Smooth muscle cell (in vitro differentiated cells): ENCODE measurements at regions not wholly inside any gene's neighbourhood (a gene's known extent, or its start where the extent isn't known, plus 50 kb on each side); places are given as distances from the start of the nearest gene placed in this dataset.

Source experiments
- DNase-seq: peaks from one replicate; lab custom pipeline; 2025; ENCODE audit not compliant: unreplicated experiment; lab: John Stamatoyannopoulos, UW
- H2AFZ ChIP-seq: fragments of 200-600 bp; sonication (generic); 2 replicates; pipeline ENCODE4 v1.6.0; 2016; ENCODE audit warnings: antibody characterized with exemption, low read depth, mild to moderate bottlenecking
- H3F3A ChIP-seq: fragments of 200-600 bp; sonication (generic); 2 replicates; pipeline ENCODE4 v1.6.0; 2017; ENCODE audit warnings: antibody characterized with exemption, low read depth
- H3K27ac ChIP-seq: fragments of 200-600 bp; sonication (generic); 2 replicates; pipeline ENCODE4 v1.5.1; 2016; ENCODE audit warnings: low read depth, mild to moderate bottlenecking
- H3K27me3 ChIP-seq: fragments of 200-600 bp; sonication (generic); 2 replicates; pipeline ENCODE4 v1.6.1; 2016; ENCODE audit warnings: low read depth, mild to moderate bottlenecking
- H3K36me3 ChIP-seq: fragments of 200-600 bp; sonication (generic); 2 replicates; pipeline ENCODE4 v1.5.1; 2016; ENCODE audit warnings: low read depth
- H3K4me1 ChIP-seq: fragments of 200-600 bp; sonication (generic); 2 replicates; pipeline ENCODE4 v1.5.1; 2016; ENCODE audit warnings: low read depth
- H3K4me2 ChIP-seq: fragments of 200-600 bp; sonication (generic); 2 replicates; pipeline ENCODE4 v1.6.0; 2016; ENCODE audit warnings: mild to moderate bottlenecking
- H3K4me3 ChIP-seq: fragments of 200-600 bp; sonication (generic); 2 replicates; pipeline ENCODE4 v1.5.1; 2016; ENCODE audit warnings: mild to moderate bottlenecking
- H3K79me2 ChIP-seq: fragments of 200-600 bp; sonication (generic); 2 replicates; pipeline ENCODE4 v1.6.0; 2016; ENCODE audit warnings: low read depth, mild to moderate bottlenecking
- H3K9ac ChIP-seq: fragments of 200-600 bp; sonication (generic); 2 replicates; pipeline ENCODE4 v1.6.0; 2016; ENCODE audit warnings: low read depth
- H3K9me3 ChIP-seq: fragments of 200-600 bp; sonication (generic); replicated peaks from 2 replicates; pipeline ENCODE4 v1.5.1; 2016; ENCODE audit warnings: low read depth
- H4K20me1 ChIP-seq: fragments of 200-600 bp; sonication (generic); 2 replicates; pipeline ENCODE4 v1.6.0; 2016; ENCODE audit warnings: low read depth
- WGBS: methylation state at CpG from one replicate; pipeline ENCODE4 v1.1.7; 2016; ENCODE audit warnings: low lambda C conversion rate; 5-methylcytosine and 5-hydroxymethylcytosine counted together
- TF ChIP-seq, protein P1 (sequence below): fragments of 200-600 bp; sonication (generic); IDR thresholded peaks from 2 replicates; pipeline ENCODE4 v1.5.1; 2017; ENCODE audit warnings: borderline replicate concordance, mild to moderate bottlenecking, antibody characterized with exemption; ENCODE audit not compliant: insufficient read depth, poor library complexity, severe bottlenecking

DNA sequence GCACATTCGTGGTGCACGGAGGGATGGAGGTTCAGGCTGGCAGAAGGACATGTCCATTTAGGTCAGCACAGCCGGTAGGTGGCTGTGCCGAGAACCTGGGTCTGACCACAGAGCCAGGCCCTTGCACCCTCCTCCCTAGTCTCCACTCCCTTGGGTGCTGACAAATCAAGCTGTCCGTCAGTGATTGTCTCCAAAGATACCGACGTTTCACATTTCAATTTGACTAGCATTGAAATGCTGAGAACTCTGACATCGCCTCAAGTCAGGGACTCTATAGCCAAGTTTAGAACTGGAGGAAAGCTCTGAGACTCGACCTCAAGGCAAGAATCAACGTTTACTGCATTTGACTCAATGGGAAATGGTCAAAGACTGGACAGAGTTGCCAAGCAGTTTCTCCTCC lies 1321.1 kb downstream of the TBC1D22A start:
- Histone ChIP-seq H3K27ac (no peak overlapping the region), H3K79me2 (no peaks in the 10 kb centered on the region), H3K4me3 (no peak overlapping the region), H3K27me3 (peaks cover 9% of the 10 kb centered on the region), H2AFZ (no peak overlapping the region), H3K4me2 (no peak overlapping the region), H3K9me3 (no peaks in the 10 kb centered on the region), H4K20me1 (no peaks in the 10 kb centered on the region), H3K9ac (no peak overlapping the region), H3K4me1 (no peaks in the 10 kb centered on the region), H3K36me3 (no peaks in the 10 kb centered on the region), H3F3A (no peaks in the 10 kb centered on the region)
- 85% methylated on average over 10 of the region's 10 CpGs for WGBS
- TF ChIP-seq, protein P1, sequence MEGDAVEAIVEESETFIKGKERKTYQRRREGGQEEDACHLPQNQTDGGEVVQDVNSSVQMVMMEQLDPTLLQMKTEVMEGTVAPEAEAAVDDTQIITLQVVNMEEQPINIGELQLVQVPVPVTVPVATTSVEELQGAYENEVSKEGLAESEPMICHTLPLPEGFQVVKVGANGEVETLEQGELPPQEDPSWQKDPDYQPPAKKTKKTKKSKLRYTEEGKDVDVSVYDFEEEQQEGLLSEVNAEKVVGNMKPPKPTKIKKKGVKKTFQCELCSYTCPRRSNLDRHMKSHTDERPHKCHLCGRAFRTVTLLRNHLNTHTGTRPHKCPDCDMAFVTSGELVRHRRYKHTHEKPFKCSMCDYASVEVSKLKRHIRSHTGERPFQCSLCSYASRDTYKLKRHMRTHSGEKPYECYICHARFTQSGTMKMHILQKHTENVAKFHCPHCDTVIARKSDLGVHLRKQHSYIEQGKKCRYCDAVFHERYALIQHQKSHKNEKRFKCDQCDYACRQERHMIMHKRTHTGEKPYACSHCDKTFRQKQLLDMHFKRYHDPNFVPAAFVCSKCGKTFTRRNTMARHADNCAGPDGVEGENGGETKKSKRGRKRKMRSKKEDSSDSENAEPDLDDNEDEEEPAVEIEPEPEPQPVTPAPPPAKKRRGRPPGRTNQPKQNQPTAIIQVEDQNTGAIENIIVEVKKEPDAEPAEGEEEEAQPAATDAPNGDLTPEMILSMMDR: no peak
- DNase-seq: no peak

DNA sequence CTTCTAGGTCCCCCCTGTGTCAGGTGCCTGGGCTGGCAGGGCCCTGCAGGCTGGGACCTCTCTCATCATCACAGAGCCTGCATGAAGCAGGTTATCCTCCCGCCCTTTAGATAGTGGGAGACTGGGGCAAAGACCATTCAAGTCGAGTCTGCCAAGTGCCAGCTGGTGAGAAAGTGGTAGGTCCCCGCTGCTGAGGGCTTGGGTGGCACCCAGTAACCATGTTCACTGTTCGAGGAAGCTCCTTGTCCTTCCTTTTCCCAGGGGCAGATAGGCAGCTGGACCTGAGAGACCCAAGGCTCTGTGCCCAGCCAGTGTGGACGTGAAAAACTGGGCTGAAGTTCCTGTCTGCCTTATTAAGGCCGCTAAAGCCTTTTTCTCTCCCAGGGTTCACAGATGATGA lies 1319.8 kb downstream of the TBC1D22A start:
- H3F3A ChIP-seq: no peaks in the 10 kb centered on the region
- no peaks in the 10 kb centered on the region for H3K4me1 ChIP-seq
- DNase-seq: no peak
- H3K9ac ChIP-seq: no peak overlapping the region
- no peak overlapping the region for H3K4me2 ChIP-seq
- peaks cover 9% of the 10 kb centered on the region for H3K27me3 ChIP-seq
- H3K9me3 ChIP-seq: no peaks in the 10 kb centered on the region
- H2AFZ ChIP-seq: no peak overlapping the region
- TF ChIP-seq, protein P1: no peak
- no peak overlapping the region for H3K27ac ChIP-seq
- no peaks in the 10 kb centered on the region for H4K20me1 ChIP-seq
- 90% methylated on average over 6 of the region's 6 CpGs for WGBS
- no peaks in the 10 kb centered on the region for H3K79me2 ChIP-seq
- H3K4me3 ChIP-seq: no peak overlapping the region
- no peaks in the 10 kb centered on the region for H3K36me3 ChIP-seq

DNA sequence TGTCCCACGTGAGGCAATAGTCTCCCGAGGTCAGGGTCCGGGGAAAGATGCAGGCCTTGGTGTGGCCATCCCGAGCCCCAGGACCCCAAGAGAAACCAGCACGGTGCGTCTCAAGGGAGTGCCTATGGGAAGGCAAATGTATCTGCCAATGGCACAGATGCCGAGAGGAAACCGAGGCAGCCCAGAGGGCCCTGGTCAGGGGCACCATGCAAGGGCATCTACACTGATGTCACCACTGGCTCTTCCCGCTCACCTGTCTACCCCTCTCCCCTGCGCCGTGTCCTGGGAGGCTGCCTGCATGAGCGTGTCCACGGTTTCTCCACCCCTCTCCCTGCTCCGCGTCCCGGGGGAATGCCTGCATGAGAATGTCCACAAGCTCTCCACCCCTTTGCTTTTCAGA lies 1318.8 kb downstream of the TBC1D22A start:
- H4K20me1 ChIP-seq: no peaks in the 10 kb centered on the region
- no peak overlapping the region for H3K4me2 ChIP-seq
- peaks cover 9% of the 10 kb centered on the region for H3K27me3 ChIP-seq
- H2AFZ ChIP-seq: no peak overlapping the region
- no peaks in the 10 kb centered on the region for H3K9me3 ChIP-seq
- no peak for DNase-seq
- no peaks in the 10 kb centered on the region for H3F3A ChIP-seq
- H3K4me3 ChIP-seq: no peak overlapping the region
- no peaks in the 10 kb centered on the region for H3K36me3 ChIP-seq
- TF ChIP-seq, protein P1: no peak
- H3K9ac ChIP-seq: no peak overlapping the region
- WGBS: 89% methylated on average over 16 of the region's 16 CpGs
- H3K4me1 ChIP-seq: peaks cover 8% of the 10 kb centered on the region
- H3K79me2 ChIP-seq: no peaks in the 10 kb centered on the region
- no peak overlapping the region for H3K27ac ChIP-seq

DNA sequence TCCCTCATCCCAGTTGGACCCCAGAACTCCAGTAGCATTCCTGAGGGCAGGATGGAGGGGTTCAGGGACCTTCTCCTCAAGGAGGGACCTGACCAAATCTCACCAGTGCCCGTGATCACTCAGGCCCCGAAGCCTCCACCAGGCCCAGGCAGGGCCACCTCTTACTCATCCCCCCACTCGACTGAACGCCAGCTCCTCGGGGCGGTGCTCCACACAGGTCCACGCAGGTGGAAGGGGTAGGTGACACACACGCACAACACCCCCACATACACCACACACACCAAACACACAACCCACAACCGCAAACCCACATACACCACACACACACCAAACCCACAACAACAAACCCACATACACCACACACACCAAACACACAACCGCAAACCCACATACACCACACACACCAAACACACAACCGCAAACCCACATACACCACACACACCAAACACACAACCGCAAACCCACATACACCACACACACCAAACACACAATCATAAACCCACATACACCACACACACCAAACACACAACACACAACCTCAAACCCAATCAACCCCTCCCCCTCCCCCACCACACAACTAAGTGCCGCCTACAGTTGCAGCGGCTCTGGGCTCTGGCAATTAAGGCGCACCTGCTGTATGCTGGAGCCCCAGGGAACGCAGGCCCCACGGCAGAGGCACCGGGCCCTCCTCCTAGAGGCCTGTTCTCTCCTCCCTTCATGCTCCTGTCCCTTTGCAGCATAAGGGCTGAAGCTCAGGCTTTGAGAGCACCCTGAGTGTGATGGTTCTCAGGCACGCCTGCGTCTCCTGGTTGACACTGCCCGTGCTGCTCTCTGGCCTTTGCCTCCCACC lies 1318.1 kb downstream of the TBC1D22A start:
- Histone ChIP-seq H3K4me1 (peaks cover 8% of the 10 kb centered on the region), H3K27me3 (peaks cover 3% of the 10 kb centered on the region), H3K9me3 (no peaks in the 10 kb centered on the region)

More for the DNA sequence above, 1318.1 kb downstream of the TBC1D22A start:
- 93% methylated on average over 20 of the region's 21 CpGs for WGBS
- Histone ChIP-seq H3K9ac (no peak overlapping the region), H3K27ac (no peak overlapping the region), H3K4me2 (no peak overlapping the region), H4K20me1 (no peaks in the 10 kb centered on the region), H3K4me3 (no peak overlapping the region), H3K79me2 (no peaks in the 10 kb centered on the region), H3K36me3 (no peaks in the 10 kb centered on the region), H2AFZ (no peak overlapping the region), H3F3A (no peaks in the 10 kb centered on the region)
- no peak for DNase-seq
- TF ChIP-seq, protein P1: no peak
